HG03066 (cell line): ENCODE measurements at regions not wholly inside any gene's neighbourhood (a gene's known extent, or its start where the extent isn't known, plus 50 kb on each side); places are given as distances from the start of the nearest gene placed in this dataset.
"Not testable (repeated sequence)": the region's sequence is repeated elsewhere in the genome, so short reads cannot be mapped to it uniquely, and the experiment has no call there.

Source experiments
- ATAC-seq: cut with Tn5 transposase; IDR thresholded peaks from one replicate; pipeline ENCODE4 v1.9.1; 2021; ENCODE audit warnings: low read depth; ENCODE audit not compliant: unreplicated experiment

- ATAC-seq, result no peak
These were observed 51.6 kb upstream of the POMP start for GRCh38 chr13:28607187-28607955.

- ATAC-seq, result no peak
These were observed 52.5 kb upstream of the POMP start for GRCh38 chr13:28606466-28606865.

GRCh38 chr13:28605147-28605546, 53.8 kb upstream of the POMP start:
- not testable (repeated sequence) for ATAC-seq

- ATAC-seq, result no peak
These were observed 55.8 kb upstream of the POMP start for GRCh38 chr13:28603043-28603664.

GRCh38 chr13:28602580-28602979, 56.4 kb upstream of the POMP start:
- ATAC-seq, result no peak

GRCh38 chr13:28601581-28601980, 57.3 kb upstream of the POMP start:
- no peak for ATAC-seq

- no peak for ATAC-seq
These were observed 61.3 kb upstream of the POMP start for GRCh38 chr13:28597641-28598040.

GRCh38 chr13:28590461-28590860, 68.5 kb upstream of the POMP start:
- ATAC-seq, result no peak

GRCh38 chr13:28588296-28588695, 70.6 kb upstream of the POMP start:
- no peak for ATAC-seq

- ATAC-seq, result no peak
These were observed 71.8 kb upstream of the POMP start for GRCh38 chr13:28587174-28587540.

GRCh38 chr13:28586439-28587173, 72.3 kb upstream of the POMP start:
- ATAC-seq, result no peak

- no peak for ATAC-seq
These were observed 73.4 kb upstream of the POMP start for GRCh38 chr13:28585561-28585960.

GRCh38 chr13:28584873-28585381, 74.0 kb upstream of the POMP start:
- ATAC-seq, result no peak

GRCh38 chr13:28583651-28584091, 75.3 kb upstream of the POMP start:
- no peak for ATAC-seq

GRCh38 chr13:28582892-28583240, 76.1 kb upstream of the POMP start:
- ATAC-seq, result no peak

GRCh38 chr13:28582225-28582891, 76.6 kb upstream of the POMP start:
- ATAC-seq, result no peak

- ATAC-seq, result no peak
These were observed 77.5 kb upstream of the POMP start for GRCh38 chr13:28581451-28581850.

- no peak for ATAC-seq
These were observed 79.2 kb upstream of the POMP start for GRCh38 chr13:28579736-28580135.

GRCh38 chr13:28579322-28579721, 79.6 kb upstream of the POMP start:
- no peak for ATAC-seq

- no peak for ATAC-seq
These were observed 81.1 kb upstream of the FLT1 start for GRCh38 chr13:28576067-28576466.

- ATAC-seq, result no peak
These were observed 80.3 kb upstream of the FLT1 start for GRCh38 chr13:28575200-28575599.
